ENCODE measurements at regions not wholly inside any gene's neighbourhood (a gene's known extent, or its start where the extent isn't known, plus 50 kb on each side); places are given as distances from the start of the nearest gene placed in this dataset.

DNA sequence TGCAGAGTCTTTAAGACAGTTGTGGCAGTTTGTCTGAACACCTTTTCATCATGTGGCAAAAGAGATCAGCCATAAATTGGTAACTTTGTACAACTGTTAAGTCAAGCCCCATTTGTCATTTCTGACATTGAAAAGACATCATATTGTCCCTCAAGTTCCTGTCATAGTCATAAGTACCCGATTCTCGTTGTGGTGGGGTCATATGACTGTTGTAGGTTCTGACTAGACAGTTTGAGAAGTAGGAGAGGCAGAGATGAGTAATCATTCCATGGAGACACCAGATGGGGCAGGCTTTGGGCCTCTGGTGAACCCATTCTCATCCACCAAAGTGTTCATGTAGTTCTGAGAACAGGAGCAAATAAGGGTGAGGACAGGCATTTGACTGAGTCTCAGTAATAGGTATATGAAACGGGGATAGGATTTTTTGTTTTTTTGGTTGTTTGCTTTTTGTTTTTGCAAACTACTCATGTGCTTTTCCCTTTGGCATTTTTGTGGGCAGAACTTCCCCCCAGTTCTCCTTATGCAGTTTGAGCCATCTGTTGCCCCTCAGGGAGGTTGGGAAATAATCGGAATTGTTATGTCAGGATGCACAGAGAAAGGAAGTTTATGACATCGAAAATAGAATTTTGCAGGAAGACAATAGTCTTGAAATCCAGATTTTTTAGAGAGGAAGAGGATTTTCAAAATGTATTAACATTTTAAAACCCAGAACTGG lies 86.9 kb upstream of the KCNE2 start:
- no peaks in the 10 kb centered on the region for H3K9me3 ChIP-seq (ENCODE audit: low read depth)
- no peaks in the 10 kb centered on the region for H3K9me2 ChIP-seq (replicated peaks; ENCODE audit: insufficient read depth)
- H3K4me1 ChIP-seq (ENCODE audit: insufficient read depth), result peaks cover 5% of the 10 kb centered on the region
- H3K4me3 ChIP-seq, result no peak overlapping the region
- H2AFZ ChIP-seq, result no peak overlapping the region
- H3K4me2 ChIP-seq, result no peak overlapping the region
- no peaks in the 10 kb centered on the region for H4K20me1 ChIP-seq (ENCODE audit: insufficient read depth, poor library complexity, severe bottlenecking)
- no peak overlapping the region for H3K27ac ChIP-seq
- TF ChIP-seq EZH2phosphoT487 (IDR thresholded peaks at IDR 0.05; ENCODE audit: low read depth, severe bottlenecking, unreplicated experiment), result no peak
- TF ChIP-seq, protein P1, sequence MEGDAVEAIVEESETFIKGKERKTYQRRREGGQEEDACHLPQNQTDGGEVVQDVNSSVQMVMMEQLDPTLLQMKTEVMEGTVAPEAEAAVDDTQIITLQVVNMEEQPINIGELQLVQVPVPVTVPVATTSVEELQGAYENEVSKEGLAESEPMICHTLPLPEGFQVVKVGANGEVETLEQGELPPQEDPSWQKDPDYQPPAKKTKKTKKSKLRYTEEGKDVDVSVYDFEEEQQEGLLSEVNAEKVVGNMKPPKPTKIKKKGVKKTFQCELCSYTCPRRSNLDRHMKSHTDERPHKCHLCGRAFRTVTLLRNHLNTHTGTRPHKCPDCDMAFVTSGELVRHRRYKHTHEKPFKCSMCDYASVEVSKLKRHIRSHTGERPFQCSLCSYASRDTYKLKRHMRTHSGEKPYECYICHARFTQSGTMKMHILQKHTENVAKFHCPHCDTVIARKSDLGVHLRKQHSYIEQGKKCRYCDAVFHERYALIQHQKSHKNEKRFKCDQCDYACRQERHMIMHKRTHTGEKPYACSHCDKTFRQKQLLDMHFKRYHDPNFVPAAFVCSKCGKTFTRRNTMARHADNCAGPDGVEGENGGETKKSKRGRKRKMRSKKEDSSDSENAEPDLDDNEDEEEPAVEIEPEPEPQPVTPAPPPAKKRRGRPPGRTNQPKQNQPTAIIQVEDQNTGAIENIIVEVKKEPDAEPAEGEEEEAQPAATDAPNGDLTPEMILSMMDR (IDR thresholded peaks at IDR 0.05; ENCODE audit: poor library complexity), result no peak
- TF ChIP-seq EZH2 (IDR thresholded peaks at IDR 0.05; ENCODE audit: borderline replicate concordance), result no peak
- H3K27me3 ChIP-seq, result no peaks in the 10 kb centered on the region
- DNase-seq (ENCODE audit: low spot score), result no peak
- no peaks in the 10 kb centered on the region for H3K36me3 ChIP-seq (replicated peaks; ENCODE audit: insufficient read depth, low read depth)
- WGBS (ENCODE audit: low lambda C conversion rate, missing lambda C conversion rate), result 94% methylated on average over 5 of the region's 5 CpGs
- H3K79me2 ChIP-seq, result no peaks in the 10 kb centered on the region

DNA sequence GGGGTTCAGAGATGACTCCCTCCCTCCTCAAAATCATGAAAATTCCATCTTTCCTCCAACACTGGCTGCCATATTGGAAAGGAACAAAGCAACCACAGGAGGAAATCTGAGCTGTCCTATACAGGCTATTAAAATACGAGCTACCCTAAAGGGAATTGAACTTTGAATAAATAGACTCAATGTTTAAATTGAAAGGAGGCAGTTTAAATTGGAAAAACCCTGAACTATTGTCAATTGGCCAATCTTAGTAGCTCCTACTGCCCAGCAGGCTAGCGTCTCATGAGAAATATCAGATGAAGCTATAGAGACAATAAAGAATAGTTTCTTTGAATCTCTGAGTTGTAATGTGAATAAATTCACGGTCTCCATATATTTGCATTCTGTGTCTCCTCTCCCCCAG lies 85.4 kb upstream of the KCNE2 start:
- Histone ChIP-seq H3K27me3 (no peaks in the 10 kb centered on the region), H3K36me3 (replicated peaks; ENCODE audit: insufficient read depth, low read depth) (no peaks in the 10 kb centered on the region), H4K20me1 (ENCODE audit: insufficient read depth, poor library complexity, severe bottlenecking) (no peaks in the 10 kb centered on the region), H3K4me2 (no peak overlapping the region), H3K9me3 (ENCODE audit: low read depth) (no peaks in the 10 kb centered on the region), H3K4me3 (no peak overlapping the region), H3K9me2 (replicated peaks; ENCODE audit: insufficient read depth) (no peaks in the 10 kb centered on the region), H3K4me1 (ENCODE audit: insufficient read depth) (peaks cover 5% of the 10 kb centered on the region), H3K27ac (no peak overlapping the region), H2AFZ (no peak overlapping the region), H3K79me2 (no peaks in the 10 kb centered on the region)
- 74% methylated on average over 3 of the region's 3 CpGs for WGBS (ENCODE audit: low lambda C conversion rate, missing lambda C conversion rate)
- DNase-seq (ENCODE audit: low spot score), result no peak
- TF ChIP-seq EZH2 (IDR thresholded peaks at IDR 0.05; ENCODE audit: borderline replicate concordance) (no peak), EZH2phosphoT487 (IDR thresholded peaks at IDR 0.05; ENCODE audit: low read depth, severe bottlenecking, unreplicated experiment) (no peak)
- TF ChIP-seq, protein P1 (IDR thresholded peaks at IDR 0.05; ENCODE audit: poor library complexity), result no peak

DNA sequence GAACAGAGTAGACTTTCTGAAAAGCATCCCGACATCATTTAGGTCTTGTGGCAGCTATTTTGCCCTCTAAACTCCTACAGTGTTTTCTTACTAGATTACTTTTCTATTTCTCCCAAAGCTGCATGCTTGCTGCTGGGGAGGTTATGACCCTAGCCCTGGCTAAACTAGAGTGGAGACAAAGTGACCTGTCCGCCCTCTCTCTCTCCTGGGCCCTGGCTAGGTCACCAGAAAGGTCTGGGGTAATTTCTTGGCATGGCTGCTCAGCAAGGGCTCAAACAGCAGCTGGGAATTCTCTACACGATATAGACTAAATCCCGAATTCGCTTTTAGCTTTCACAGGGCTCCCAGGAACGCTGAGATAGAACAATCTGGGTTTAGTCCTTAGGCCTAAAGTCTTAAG lies 84.5 kb upstream of the KCNE2 start:
- H3K9me2 ChIP-seq (replicated peaks; ENCODE audit: insufficient read depth), result no peaks in the 10 kb centered on the region
- H3K9me3 ChIP-seq (ENCODE audit: low read depth), result no peaks in the 10 kb centered on the region
- H3K79me2 ChIP-seq, result no peaks in the 10 kb centered on the region
- no peak overlapping the region for H3K4me2 ChIP-seq
- no peaks in the 10 kb centered on the region for H4K20me1 ChIP-seq (ENCODE audit: insufficient read depth, poor library complexity, severe bottlenecking)
- no peak overlapping the region for H3K27ac ChIP-seq
- TF ChIP-seq EZH2 (IDR thresholded peaks at IDR 0.05; ENCODE audit: borderline replicate concordance), result no peak
- no peak overlapping the region for H2AFZ ChIP-seq
- H3K36me3 ChIP-seq (replicated peaks; ENCODE audit: insufficient read depth, low read depth), result no peaks in the 10 kb centered on the region
- DNase-seq (ENCODE audit: low spot score), result no peak
- H3K4me1 ChIP-seq (ENCODE audit: insufficient read depth), result peaks cover 5% of the 10 kb centered on the region
- no peak overlapping the region for H3K4me3 ChIP-seq
- 78% methylated on average over 6 of the region's 6 CpGs for WGBS (ENCODE audit: low lambda C conversion rate, missing lambda C conversion rate)
- H3K27me3 ChIP-seq, result no peaks in the 10 kb centered on the region

DNA sequence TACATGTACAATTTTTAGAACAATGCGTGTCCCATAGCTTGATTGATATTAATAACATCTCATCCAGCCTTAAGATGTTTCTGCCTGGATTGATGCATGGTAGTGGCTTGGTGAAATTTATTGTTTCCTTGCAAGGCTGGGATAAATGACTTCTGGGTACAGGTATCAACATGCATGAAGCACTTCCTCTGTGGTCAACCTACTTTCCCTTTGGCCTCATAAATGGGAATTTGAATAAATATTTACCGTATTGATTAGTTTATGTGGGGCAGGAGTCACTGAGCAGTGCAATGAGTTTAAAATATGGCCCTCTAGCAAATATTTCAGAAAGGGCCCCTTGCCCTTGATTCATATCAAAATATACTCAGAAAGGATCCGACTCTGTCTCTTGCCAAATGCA lies 83.9 kb upstream of the KCNE2 start:
- Histone ChIP-seq H3K27me3 (no peaks in the 10 kb centered on the region), H3K36me3 (replicated peaks; ENCODE audit: insufficient read depth, low read depth) (no peaks in the 10 kb centered on the region), H3K4me1 (ENCODE audit: insufficient read depth) (peaks cover 5% of the 10 kb centered on the region), H4K20me1 (ENCODE audit: insufficient read depth, poor library complexity, severe bottlenecking) (no peaks in the 10 kb centered on the region), H3K4me2 (no peak overlapping the region), H3K27ac (no peak overlapping the region), H3K79me2 (no peaks in the 10 kb centered on the region), H3K9me2 (replicated peaks; ENCODE audit: insufficient read depth) (no peaks in the 10 kb centered on the region), H2AFZ (no peak overlapping the region), H3K4me3 (no peak overlapping the region), H3K9me3 (ENCODE audit: low read depth) (no peaks in the 10 kb centered on the region)
- WGBS (ENCODE audit: low lambda C conversion rate, missing lambda C conversion rate), result 82% methylated on average over 3 of the region's 3 CpGs
- DNase-seq (ENCODE audit: low spot score), result no peak
- TF ChIP-seq, protein P1 (IDR thresholded peaks at IDR 0.05; ENCODE audit: poor library complexity), result no peak
- TF ChIP-seq EZH2 (IDR thresholded peaks at IDR 0.05; ENCODE audit: borderline replicate concordance), result no peak

Measured in hepatocyte (in vitro differentiated cells).